Chondrocyte (in vitro differentiated cells): ENCODE measurements at regions not wholly inside any gene's neighbourhood (a gene's known extent, or its start where the extent isn't known, plus 50 kb on each side); places are given as distances from the start of the nearest gene placed in this dataset.

Experiments
- DNase-seq: peaks from one replicate; pipeline ENCODE4 v3.0.0; 2021; ENCODE audit warnings: mixed read lengths, low spot score
- H3K27ac Mint-ChIP-seq: one replicate; pipeline ENCODE4 v1.8.0; 2021; ENCODE audit warnings: mild to moderate bottlenecking, moderate library complexity, mixed read lengths; ENCODE audit not compliant: unreplicated experiment
- H3K27me3 Mint-ChIP-seq: 2 replicates; pipeline ENCODE4 v1.8.0; 2021; ENCODE audit warnings: low read depth, mixed read lengths
- H3K36me3 Mint-ChIP-seq: 2 replicates; pipeline ENCODE4 v1.8.0; 2021; ENCODE audit warnings: low read depth, mixed read lengths
- H3K4me1 Mint-ChIP-seq: 2 replicates; pipeline ENCODE4 v1.8.0; 2021; ENCODE audit warnings: low read depth, mild to moderate bottlenecking, mixed read lengths
- H3K4me3 Mint-ChIP-seq: one replicate; pipeline ENCODE4 v1.8.0; 2021; ENCODE audit warnings: mild to moderate bottlenecking, moderate library complexity, mixed read lengths; ENCODE audit not compliant: unreplicated experiment
- H3K9me3 Mint-ChIP-seq: 2 replicates; pipeline ENCODE4 v1.8.0; 2021; ENCODE audit warnings: low read depth, mixed read lengths
- TF ChIP-seq, protein P1 (sequence below): fragments of 200-600 bp; sonication (generic); IDR thresholded peaks from 2 replicates; pipeline ENCODE4 v1.5.0; 2021; ENCODE audit warnings: antibody characterized with exemption, mild to moderate bottlenecking, moderate library complexity

DNA sequence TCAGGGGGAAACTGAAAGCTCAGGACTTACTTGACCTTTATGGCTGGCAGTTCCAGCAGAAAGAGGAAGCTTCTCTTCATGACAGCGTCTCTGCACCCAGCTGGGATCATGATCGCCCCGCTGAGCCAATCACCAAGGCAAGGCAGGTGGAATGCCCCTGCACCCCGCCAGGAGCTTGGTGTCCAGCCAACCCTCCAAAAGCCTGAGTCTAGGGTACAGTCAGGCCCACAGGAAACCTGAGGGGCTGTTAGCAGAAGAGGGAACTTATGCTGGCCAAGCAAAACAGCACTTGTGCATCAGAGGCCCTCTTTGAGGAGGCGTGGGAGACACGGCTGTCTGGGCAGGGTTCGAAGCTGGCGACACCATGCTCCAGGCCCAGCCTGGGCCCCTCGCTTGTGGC, 188.3 kb upstream of the GMDS start:
- Mint-ChIP-seq H3K4me3 (no peak overlapping the region), H3K27ac (no peak overlapping the region), H3K27me3 (no peaks in the 10 kb centered on the region), H3K36me3 (no peaks in the 10 kb centered on the region), H3K9me3 (no peaks in the 10 kb centered on the region), H3K4me1 (peaks cover 50% of the 10 kb centered on the region)
- no peak for DNase-seq
- TF ChIP-seq, protein P1, sequence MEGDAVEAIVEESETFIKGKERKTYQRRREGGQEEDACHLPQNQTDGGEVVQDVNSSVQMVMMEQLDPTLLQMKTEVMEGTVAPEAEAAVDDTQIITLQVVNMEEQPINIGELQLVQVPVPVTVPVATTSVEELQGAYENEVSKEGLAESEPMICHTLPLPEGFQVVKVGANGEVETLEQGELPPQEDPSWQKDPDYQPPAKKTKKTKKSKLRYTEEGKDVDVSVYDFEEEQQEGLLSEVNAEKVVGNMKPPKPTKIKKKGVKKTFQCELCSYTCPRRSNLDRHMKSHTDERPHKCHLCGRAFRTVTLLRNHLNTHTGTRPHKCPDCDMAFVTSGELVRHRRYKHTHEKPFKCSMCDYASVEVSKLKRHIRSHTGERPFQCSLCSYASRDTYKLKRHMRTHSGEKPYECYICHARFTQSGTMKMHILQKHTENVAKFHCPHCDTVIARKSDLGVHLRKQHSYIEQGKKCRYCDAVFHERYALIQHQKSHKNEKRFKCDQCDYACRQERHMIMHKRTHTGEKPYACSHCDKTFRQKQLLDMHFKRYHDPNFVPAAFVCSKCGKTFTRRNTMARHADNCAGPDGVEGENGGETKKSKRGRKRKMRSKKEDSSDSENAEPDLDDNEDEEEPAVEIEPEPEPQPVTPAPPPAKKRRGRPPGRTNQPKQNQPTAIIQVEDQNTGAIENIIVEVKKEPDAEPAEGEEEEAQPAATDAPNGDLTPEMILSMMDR, result no peak

DNA sequence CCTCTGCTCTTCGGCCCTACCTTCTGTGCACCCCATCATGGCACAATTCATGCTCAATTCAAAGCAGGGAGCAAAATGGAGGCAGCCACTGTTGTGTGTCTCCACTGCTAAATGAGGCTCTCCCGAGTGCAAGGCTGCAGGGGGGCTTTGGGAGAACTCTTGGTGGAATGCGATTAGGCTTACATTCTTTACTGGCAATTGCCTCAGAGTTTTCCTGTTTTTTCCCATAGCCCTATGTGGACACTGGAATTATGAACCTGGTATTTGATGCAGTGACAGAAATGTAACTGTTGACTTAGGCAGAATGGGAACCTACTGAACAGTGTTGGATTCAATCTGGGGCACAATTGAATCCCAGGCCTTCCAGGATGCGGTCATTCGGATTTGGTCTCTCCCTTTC, 187.9 kb upstream of the GMDS start:
- Mint-ChIP-seq H3K4me3 (no peak overlapping the region), H3K4me1 (peaks cover 50% of the 10 kb centered on the region)

DNA sequence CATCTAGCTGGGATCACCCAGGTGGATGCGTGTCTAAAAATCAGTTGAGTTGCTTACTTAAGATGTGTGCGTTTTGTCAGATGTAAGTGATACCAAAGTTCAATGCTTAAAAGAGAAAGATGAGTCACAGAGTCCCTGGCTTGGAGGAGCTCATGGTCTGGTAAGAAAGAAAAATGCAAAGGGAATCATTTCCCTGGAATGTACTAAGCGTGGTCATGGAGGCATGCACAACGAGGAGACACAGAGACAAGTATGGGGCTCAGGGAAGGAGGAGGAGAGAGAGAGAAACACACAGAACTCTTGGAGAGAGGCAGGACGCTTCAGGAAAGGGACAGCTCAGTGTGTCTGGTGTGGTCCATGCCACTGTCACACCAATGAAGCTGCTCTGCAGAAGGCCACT, 186.9 kb upstream of the GMDS start:
- no peaks in the 10 kb centered on the region for H3K36me3 Mint-ChIP-seq
- peak overlapping the region; percentile 3 for H3K4me3 Mint-ChIP-seq
- H3K4me1 Mint-ChIP-seq, result peaks cover 50% of the 10 kb centered on the region
- no peaks in the 10 kb centered on the region for H3K9me3 Mint-ChIP-seq
- peak overlapping the region; percentile 89 for H3K27ac Mint-ChIP-seq
- TF ChIP-seq, protein P1, result no peak
- DNase-seq, result no peak
- H3K27me3 Mint-ChIP-seq, result no peaks in the 10 kb centered on the region

More for the DNA sequence above, 187.9 kb upstream of the GMDS start:
- H3K36me3 Mint-ChIP-seq, result no peaks in the 10 kb centered on the region
- peak overlapping the region; percentile 89 for H3K27ac Mint-ChIP-seq
- H3K27me3 Mint-ChIP-seq, result no peaks in the 10 kb centered on the region
- no peaks in the 10 kb centered on the region for H3K9me3 Mint-ChIP-seq
- no peak for DNase-seq
- TF ChIP-seq, protein P1, result no peak

DNA sequence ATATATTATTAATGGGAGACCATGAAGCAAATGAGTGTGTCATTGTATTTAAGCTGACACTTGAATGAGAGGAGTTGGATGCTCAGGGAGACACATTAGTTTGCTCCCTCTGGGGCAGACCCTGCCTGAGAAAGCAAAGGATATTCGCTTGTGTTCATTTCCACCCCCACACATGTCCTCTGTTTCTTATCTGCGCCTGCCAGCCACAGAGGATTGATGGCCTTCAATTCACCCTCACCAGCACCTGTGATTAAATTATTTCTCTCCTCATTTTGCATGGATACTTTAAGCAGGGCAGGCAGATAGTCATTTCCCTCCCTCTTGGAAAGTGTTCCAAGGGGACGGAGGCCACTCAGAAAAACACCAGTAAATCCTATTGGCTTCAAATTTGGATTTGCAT, 185.2 kb upstream of the GMDS start:
- TF ChIP-seq, protein P1, result no peak
- no peak for DNase-seq
- Mint-ChIP-seq H3K4me3 (no peak overlapping the region), H3K27ac (peak overlapping the region; percentile 6), H3K4me1 (peaks cover 34% of the 10 kb centered on the region), H3K27me3 (no peaks in the 10 kb centered on the region), H3K36me3 (no peaks in the 10 kb centered on the region), H3K9me3 (no peaks in the 10 kb centered on the region)

DNA sequence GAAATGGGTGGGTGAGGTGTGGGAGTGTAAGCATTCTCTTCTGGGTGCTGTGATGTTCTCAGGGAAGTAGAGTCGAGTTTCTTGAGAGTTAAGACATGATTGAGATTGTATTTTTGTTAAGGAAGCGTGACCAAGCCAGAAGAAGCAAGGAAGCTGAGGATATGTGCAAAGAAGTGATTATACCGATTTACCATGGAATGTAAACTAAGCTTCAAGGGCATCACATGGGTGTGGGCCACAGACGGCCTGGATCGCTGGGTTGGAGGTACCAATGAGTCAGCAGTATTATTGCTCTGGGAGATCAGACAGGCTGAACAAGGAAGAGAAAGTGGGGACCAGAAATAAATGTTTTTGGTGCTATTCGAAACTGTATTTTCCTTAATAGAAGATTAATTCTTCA, 184.1 kb upstream of the GMDS start:
- Mint-ChIP-seq H3K27ac (no peak overlapping the region), H3K9me3 (peaks cover 3% of the 10 kb centered on the region), H3K4me3 (no peak overlapping the region), H3K4me1 (peaks cover 23% of the 10 kb centered on the region), H3K27me3 (no peaks in the 10 kb centered on the region), H3K36me3 (no peaks in the 10 kb centered on the region)
- DNase-seq, result no peak
- TF ChIP-seq, protein P1, result no peak
